GM21576 (cell line): ENCODE measurements at regions not wholly inside any gene's neighbourhood (a gene's known extent, or its start where the extent isn't known, plus 50 kb on each side); places are given as distances from the start of the nearest gene placed in this dataset.
"Not testable (repeated sequence)": the region's sequence is repeated elsewhere in the genome, so short reads cannot be mapped to it uniquely, and the experiment has no call there.

Source experiments
- ATAC-seq: cut with Tn5 transposase; IDR thresholded peaks from one replicate; pipeline ENCODE4 v1.9.1; 2021; ENCODE audit warnings: mild to moderate bottlenecking, moderate library complexity; ENCODE audit not compliant: unreplicated experiment

DNA sequence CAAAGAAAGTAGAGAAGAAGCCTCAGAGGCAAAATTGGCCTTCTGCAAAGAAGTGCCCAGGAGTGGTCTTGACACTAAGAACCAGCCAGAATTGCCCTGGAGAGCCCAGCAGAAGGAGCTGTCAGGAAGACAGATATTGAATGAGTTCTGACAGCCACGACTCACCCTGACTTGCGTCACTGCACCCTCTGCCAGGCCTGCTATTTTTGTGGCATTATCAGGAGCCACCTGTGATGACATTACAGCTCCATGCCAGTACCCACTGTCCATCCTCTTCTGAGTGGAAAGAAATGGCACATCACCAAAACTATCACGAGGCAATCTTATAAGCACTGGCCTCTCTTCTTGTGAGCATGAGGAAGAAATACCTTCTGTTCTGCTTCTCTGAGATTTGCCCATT lies 67.7 kb downstream of the SMIM20 start:
- ATAC-seq: no peak

DNA sequence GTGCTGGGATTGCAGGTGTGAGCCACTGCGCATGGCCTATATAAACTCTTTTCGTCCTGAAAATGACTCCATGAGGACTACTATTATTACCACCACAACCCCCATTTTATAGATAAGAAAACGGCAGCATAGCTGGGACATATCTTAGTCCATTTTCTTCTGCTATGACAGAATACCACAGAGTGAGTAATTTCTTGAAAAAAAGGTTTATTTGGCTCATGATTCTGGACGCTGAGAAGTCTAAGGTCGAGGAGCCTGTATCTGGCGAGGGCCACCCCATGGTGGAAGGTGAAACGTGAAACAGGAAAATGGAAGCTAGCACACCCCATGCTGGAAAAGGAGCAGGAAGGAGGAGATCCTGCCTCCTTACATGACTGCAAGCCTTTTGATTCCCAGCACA lies 68.9 kb downstream of the SMIM20 start:
- no peak for ATAC-seq

DNA sequence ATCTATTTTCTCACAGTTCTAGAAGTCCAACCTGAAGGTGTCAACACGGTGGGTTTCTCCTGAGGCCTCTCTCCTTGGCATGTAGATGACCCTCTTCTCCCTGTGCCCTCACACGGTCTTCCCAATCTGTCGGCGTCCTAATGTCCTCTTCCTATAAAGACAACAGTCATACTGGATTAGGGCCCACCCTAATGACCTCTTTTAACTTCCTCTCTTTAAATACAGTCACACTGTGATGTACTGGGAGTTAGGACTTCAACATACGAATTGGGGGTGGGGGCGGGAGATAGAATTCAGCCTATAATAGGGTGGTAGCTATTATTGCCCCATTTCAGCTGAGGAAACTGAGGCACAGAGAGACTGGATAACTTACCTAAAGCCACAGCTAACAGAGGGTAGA lies 70.2 kb downstream of the SMIM20 start:
- ATAC-seq: no peak

DNA sequence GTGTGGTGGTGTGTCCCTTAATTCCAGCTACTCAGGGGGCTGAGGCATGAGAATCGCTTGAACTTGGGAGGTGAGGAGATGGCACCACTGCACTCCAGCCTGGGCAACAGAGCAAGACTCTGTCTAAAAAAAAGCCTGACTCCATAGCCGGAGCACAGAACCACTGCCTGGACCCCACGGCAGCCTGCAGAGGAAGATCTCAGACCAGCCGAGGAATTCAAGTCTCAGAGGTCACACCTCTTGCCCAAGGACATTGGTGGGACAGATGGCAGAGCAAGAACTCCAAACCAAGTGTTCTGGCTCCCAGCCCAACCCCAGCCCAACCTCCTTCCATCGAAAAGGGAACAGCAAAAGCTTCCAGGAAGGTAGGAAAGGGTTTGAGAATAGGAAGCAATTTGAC lies 70.8 kb downstream of the SMIM20 start:
- no peak for ATAC-seq

DNA sequence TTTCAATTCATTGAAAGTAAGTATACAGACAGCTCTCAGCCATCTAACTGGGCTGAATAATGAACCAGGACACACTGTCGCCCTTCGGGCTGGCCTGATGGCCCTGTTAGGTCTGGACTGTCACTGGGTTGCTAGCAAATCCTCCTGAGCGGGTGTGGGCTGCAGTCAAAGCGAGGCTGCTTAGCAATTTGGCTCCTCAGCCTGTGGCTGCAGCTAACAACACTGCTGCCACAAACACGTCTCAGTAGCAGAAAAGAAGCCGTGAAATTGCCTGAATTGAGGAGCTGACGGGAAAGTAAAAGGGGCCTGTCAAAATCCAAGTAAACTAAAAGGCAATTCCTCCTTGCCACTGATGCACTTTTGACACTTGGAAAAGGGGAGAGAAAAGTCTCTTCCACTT lies 72.8 kb downstream of the SMIM20 start:
- no peak for ATAC-seq

- ATAC-seq: no peak
Observed at GRCh38 chr4:25991340-25991739, 77.3 kb downstream of the SMIM20 start.

GRCh38 chr4:25993395-25994185 lies 79.6 kb downstream of the SMIM20 start:
- peak; percentile 46 for ATAC-seq

GRCh38 chr4:25994577-25994976 lies 80.6 kb downstream of the SMIM20 start:
- ATAC-seq: not testable (repeated sequence)

DNA sequence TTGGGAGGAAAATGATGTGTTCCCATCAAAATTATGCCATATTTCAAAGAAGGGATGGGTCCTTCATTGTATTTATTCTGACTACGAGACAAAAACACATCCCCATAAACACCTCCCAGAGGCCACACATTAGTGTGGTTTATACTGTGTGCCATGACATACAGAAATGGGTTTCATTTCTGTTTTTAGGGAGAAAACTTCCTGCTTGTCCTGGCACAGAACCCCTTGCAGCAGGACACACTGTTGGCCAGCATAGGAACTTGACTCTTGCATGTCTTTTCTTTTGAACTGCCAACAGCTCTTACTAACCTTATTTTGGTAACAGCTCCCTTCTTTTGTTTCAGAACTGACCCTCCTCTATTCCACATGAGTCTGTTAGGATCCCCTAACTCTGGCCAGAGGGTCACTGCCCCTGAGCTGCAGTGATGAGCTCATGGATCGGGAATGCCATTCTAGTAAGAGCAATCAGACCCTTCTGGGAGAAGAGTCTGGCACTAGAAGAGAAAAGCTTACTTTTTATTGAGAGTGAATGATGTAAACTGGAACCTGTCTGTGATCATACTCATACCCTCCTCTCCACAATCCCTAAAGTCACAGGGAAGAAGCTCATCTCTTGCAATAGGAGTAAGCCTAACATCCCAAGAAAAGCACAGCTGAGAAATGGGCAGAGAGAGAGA lies 86.4 kb downstream of the SMIM20 start:
- ATAC-seq: no peak

DNA sequence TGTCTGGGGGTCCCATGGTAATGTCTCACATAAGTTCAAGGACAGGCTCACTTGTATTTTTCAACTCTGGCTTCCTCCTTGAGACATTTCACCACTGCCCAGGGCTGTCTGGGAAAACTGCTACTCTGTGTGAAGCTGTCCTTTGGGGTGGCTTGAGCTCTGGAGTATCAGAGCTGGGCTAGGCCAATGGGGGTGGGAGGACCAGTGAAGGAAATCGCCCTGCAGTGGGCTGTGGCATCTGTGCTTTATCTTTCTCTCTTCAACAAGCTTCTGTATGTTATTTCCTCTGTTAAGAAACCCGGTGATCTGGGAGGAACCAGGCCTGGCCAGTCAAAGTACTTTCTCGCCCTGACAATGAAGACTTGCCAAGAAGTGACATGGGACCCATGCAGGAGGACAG lies 87.4 kb downstream of the SMIM20 start:
- ATAC-seq: no peak

GRCh38 chr4:26001816-26002215 lies 87.8 kb downstream of the SMIM20 start:
- no peak for ATAC-seq

GRCh38 chr4:26003056-26003455 lies 89.0 kb downstream of the SMIM20 start:
- no peak for ATAC-seq

DNA sequence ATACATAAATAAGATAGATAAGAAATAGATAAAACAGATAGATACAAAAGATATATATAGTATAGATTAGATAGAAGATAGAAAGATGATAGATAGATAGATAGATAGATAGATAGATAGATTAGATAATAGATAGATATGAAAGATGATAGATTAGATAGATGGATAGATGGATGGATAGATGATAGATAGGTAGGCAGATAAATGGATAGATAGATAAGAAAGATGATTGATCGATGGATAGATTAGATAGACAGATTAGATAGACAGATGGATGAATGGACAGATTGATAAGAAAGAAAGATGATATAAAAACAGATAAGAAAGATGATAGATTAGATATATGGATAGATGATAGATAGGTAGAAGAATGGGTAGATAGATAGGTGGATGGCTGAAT lies 90.3 kb downstream of the SMIM20 start:
- ATAC-seq: no peak

GRCh38 chr4:26005764-26006163 lies 91.7 kb downstream of the SMIM20 start:
- no peak for ATAC-seq

- ATAC-seq: no peak
Observed at GRCh38 chr4:26008737-26009136, 94.7 kb downstream of the SMIM20 start.

DNA sequence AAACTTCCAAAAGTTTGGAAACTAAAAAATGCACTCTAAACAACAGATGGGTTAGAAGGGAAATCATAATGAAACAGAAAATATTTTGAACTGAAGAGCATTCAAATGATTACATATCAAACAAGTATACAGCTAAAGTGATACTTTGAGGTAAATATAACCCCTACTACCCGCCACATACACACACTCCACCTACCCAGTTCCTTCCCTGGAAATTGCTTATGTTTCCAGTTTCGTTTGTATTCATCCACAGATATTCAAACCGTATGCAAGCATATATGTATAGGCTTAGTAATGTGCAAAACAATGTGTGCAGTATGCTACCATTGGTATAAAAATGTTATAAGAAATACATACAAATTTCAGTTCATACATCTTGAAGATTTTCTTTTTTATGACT lies 95.5 kb downstream of the SMIM20 start:
- ATAC-seq: no peak

DNA sequence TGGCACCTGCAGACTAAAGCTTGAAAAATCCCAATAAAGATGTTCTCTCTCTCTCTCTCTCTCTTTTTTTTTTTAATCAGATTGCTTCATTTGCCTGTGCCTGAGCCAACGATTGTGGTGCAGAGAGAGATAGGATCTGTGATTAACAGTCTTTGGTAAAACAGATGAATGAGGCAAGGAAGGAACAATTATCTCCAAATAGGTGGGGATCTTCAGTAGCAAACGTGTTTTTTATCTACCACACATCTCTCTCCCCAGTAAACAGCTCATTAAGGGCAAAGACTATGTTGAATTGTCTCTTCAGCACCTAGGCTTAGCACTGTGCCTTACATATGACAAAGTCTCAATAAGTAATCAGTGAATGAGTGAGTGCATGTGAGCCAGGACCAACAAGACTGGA lies 96.3 kb downstream of the SMIM20 start:
- ATAC-seq: no peak

DNA sequence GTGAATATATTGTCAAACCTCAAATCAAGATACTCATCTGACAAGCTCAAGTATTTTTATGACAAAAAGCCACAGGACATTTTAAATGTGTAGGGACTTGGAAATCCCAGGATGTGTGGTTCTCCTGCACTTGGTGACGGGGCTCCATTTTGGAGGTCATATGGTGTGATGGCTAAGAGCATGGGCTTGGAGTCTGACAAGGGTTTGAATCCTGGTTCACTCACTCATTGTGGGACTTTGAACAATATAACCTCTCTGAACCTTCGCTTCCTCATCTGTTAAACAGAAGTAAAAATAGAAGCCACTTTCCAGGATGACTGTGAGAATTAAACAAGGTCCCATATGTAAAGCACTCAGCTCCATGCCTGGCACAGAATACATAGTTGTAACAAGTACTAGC lies 99.6 kb downstream of the SMIM20 start:
- ATAC-seq: no peak

- no peak for ATAC-seq
Observed at GRCh38 chr4:26015133-26015651, 101.2 kb downstream of the SMIM20 start.

- no peak for ATAC-seq
Observed at GRCh38 chr4:26015906-26016305, 101.9 kb downstream of the SMIM20 start.

DNA sequence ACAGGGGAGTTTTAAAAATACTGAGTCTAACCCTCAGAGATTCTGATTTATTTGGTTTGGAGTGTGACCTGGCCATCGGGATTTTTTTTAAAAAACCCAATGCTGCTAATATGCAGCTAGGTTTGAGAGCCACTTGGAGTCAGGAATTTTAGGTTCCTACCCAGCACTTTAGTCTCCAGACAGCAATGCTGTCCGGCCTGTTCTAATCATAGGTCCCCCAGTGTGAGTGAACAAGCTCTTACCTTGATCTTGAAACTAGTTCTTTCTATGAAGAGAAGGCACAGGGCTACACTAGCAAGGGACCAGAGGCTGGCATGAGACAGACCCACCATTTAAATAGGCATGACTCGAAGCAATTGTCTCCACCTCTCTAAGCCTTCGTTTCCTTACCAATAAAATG lies 103.5 kb downstream of the SMIM20 start:
- ATAC-seq: no peak

DNA sequence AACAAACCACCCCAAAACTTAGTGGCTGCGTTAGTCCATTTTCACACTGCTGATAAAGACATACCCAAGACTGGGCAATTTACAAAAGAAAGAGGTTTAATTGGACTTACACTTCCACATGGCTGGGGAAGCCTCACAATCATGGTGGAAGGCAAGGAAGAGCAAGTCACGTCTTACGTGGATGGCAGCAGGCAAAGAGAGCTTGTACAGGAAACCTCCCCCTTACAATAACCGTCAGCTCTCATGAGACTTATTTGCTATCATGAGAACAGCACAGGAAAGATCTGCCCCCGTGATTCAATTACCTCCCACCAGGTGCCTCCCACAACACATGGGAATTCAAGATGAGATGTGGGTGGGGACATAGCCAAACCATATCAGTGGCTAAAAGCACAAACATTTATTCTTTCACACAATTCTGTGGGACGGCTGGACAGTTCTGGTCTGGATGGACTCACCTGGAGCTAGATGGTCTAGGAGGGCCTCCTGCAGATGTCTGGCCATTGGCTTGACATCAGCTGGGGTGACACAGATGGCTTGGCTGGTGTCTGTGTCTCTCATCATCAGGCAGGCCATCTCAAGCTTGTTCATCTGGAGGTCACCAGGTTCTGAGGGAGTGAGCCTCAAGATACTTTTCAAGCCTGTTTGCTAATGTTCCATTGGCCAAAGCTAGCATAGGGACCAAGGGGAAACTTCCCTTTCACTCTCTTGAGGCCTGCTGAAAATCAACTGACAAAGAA lies 104.1 kb downstream of the SMIM20 start:
- ATAC-seq: not testable (repeated sequence)
